ENCODE measurements at regions not wholly inside any gene's neighbourhood (a gene's known extent, or its start where the extent isn't known, plus 50 kb on each side); places are given as distances from the start of the nearest gene placed in this dataset.

- Mint-ChIP-seq H3K36me3 (no peaks in the 10 kb centered on the region), H3K4me1 (peaks cover 12% of the 10 kb centered on the region; the same call in 1 of the 2 replicates), H3K27ac (no peak overlapping the region), H3K4me3 (no peak overlapping the region), H3K27me3 (ENCODE audit: low read depth) (no peaks in the 10 kb centered on the region), H3K9me3 (no peaks in the 10 kb centered on the region)
- ChIA-PET CTCF (no interaction called here), POLR2A (no interaction called here)
- DNase-seq (ENCODE audit: low spot score) (no peak), ATAC-seq (no peak)
- TF ChIP-seq STAT6 (CRISPR knock-in tag; conservative IDR thresholded peaks at IDR 0.05; ENCODE audit: low read depth) (no peak), FOXK1 (CRISPR knock-in tag; IDR thresholded peaks at IDR 0.05) (no peak), ZSCAN18 (CRISPR knock-in tag; IDR thresholded peaks at IDR 0.05) (no peak), ZNF416 (CRISPR knock-in tag; IDR thresholded peaks at IDR 0.05) (no peak), ZNF423 (CRISPR knock-in tag; IDR thresholded peaks at IDR 0.05) (no peak), MLX (CRISPR knock-in tag; IDR thresholded peaks at IDR 0.05) (no peak), PRRX2 (CRISPR knock-in tag; IDR thresholded peaks at IDR 0.05) (no peak)
Measured at GRCh38 chr1:191558379-191558778, 599.9 kb upstream of the RGS18 start.

GRCh38 chr1:191561276-191561675 lies 597.0 kb upstream of the RGS18 start:
- POLR2A ChIA-PET, result no interaction called here
- Mint-ChIP-seq H3K4me1 (peaks cover 6% of the 10 kb centered on the region; the same call in 1 of the 2 replicates), H3K36me3 (no peaks in the 10 kb centered on the region), H3K4me3 (no peak overlapping the region), H3K27me3 (ENCODE audit: low read depth) (no peaks in the 10 kb centered on the region), H3K9me3 (no peaks in the 10 kb centered on the region), H3K27ac (no peak overlapping the region)
- no peak for ATAC-seq
- TF ChIP-seq AR (CRISPR knock-in tag; IDR thresholded peaks at IDR 0.05), result no peak
- no peak for TF ChIP-seq FOXP4 (CRISPR knock-in tag; IDR thresholded peaks at IDR 0.05)
- TF ChIP-seq ZNF396 (CRISPR knock-in tag; IDR thresholded peaks at IDR 0.05; ENCODE audit: borderline replicate concordance), result no peak
- no peak for TF ChIP-seq ELF4 (CRISPR knock-in tag; IDR thresholded peaks at IDR 0.05; ENCODE audit: low read depth)
- no peak for TF ChIP-seq ZNF138 (CRISPR knock-in tag; conservative IDR thresholded peaks at IDR 0.05)
- TF ChIP-seq NR3C1 (CRISPR knock-in tag; conservative IDR thresholded peaks at IDR 0.05; ENCODE audit: low read depth), result no peak
- no peak for TF ChIP-seq PRDM15 (CRISPR knock-in tag; IDR thresholded peaks at IDR 0.05)
- DNase-seq (ENCODE audit: low spot score), result no peak
- CTCF ChIA-PET, result no interaction called here
